Memory B cell (primary cell): ENCODE measurements at regions not wholly inside any gene's neighbourhood (a gene's known extent, or its start where the extent isn't known, plus 50 kb on each side); places are given as distances from the start of the nearest gene placed in this dataset.
A peak's percentile ranks its signal among the peaks of the same experiment; 100 is the strongest.

Experiments
- ATAC-seq: fragments of 150-1000 bp; cut with Tn5 transposase; 2 replicates; pipeline ENCODE4 v1.10.0; 2021; ENCODE audit warnings: low read depth, mild to moderate bottlenecking, moderate library complexity
- DNase-seq, 2 donors: peaks; one replicate each; pipeline ENCODE4 v3.0.0; 2022; ENCODE audit warnings: low spot score in 2 of 2
- H3K27ac Mint-ChIP-seq: one replicate; pipeline ENCODE4 v1.8.0; 2022; ENCODE audit warnings: mild to moderate bottlenecking, moderate library complexity, mixed read lengths
- H3K27me3 Mint-ChIP-seq: one replicate; pipeline ENCODE4 v1.8.0; 2022; ENCODE audit warnings: mixed read lengths
- H3K36me3 Mint-ChIP-seq: one replicate; pipeline ENCODE4 v1.8.0; 2022; ENCODE audit warnings: mild to moderate bottlenecking, mixed read lengths
- H3K4me1 Mint-ChIP-seq: one replicate; pipeline ENCODE4 v1.8.0; 2022; ENCODE audit warnings: mixed read lengths
- H3K4me3 Mint-ChIP-seq: one replicate; pipeline ENCODE4 v1.8.0; 2022; ENCODE audit warnings: mild to moderate bottlenecking, moderate library complexity, mixed read lengths
- H3K9me3 Mint-ChIP-seq: one replicate; pipeline ENCODE4 v1.8.0; 2022; ENCODE audit warnings: mixed read lengths

GRCh38 chr1:207971331-207972219 lies 60.6 kb upstream of the CD34 start:
- no peak overlapping the region for H3K4me3 Mint-ChIP-seq
- H3K27me3 Mint-ChIP-seq = peaks cover 9% of the 10 kb centered on the region
- H3K9me3 Mint-ChIP-seq = no peaks in the 10 kb centered on the region
- no peaks in the 10 kb centered on the region for H3K36me3 Mint-ChIP-seq
- DNase-seq = no peak
- H3K4me1 Mint-ChIP-seq = no peaks in the 10 kb centered on the region
- no peak overlapping the region for H3K27ac Mint-ChIP-seq
- ATAC-seq = no peak

DNA sequence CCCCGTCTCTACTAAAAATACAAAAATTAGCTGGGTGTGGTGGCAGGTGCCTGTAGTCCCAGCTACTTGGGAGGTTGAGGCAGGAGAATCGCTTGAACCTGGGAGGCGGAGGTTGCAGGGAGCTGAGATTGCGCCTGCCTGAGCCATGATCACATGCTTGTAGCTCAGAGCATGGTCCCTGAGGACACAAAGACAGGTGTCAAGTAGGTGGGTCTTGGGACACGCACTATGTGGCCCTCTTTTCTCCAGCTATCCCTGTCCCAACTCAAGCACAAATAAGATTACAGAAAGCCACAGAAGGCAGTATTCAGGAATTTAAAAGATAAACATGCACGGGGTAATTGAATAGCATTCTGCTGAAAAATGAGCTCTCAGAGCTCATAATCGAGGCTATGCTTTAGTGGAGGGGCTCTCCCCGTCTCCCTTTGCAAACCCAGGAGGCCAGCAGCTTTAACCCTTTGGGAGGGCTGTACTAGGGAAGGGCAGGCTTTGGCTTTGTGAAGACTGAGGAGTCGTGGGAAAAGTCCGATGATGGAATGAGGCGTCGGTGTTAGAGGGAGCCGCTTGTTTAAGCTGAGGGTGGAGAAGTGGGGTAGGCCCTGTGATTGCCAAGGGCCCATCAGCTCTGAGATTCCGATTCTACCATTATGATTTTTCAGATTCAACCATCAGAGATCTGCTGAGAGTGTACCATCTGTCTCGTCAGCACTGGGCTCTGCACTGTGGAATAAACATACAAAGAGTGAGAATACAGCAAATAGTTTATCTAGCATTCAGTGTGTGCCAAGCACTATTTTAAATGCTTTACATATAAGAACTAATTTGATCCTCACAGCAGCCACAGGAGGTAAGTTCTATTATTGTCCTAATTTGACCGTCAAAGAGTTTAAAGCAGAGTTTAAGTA lies 59.7 kb upstream of the CD34 start:
- no peak overlapping the region for H3K4me3 Mint-ChIP-seq

DNA sequence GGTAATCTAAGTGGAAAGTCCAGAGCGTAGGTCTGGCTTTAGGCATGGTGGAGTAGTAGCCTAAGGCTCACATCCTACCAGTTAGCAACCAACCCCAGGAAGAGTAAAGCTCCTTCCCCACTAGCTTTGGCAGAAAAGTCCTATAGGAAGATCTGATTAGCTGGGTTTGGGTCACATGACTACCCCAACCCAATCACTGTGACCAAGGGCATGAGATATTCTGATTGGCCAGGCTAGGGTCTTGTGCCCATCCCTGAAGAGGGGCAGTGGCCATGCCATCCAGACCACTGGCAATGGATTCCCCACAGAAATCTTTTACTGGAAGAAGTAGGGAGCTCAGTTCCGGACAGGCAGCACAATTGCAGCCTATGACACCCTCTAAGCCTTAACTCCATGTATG lies 58.6 kb upstream of the CD34 start:
- DNase-seq = no peak
- Mint-ChIP-seq H3K4me1 (no peaks in the 10 kb centered on the region), H3K36me3 (no peaks in the 10 kb centered on the region), H3K27me3 (peaks cover 11% of the 10 kb centered on the region), H3K9me3 (no peaks in the 10 kb centered on the region), H3K4me3 (no peak overlapping the region), H3K27ac (no peak overlapping the region)
- no peak for ATAC-seq

More for the DNA sequence above, 59.7 kb upstream of the CD34 start:
- H3K9me3 Mint-ChIP-seq = no peaks in the 10 kb centered on the region
- H3K27ac Mint-ChIP-seq = no peak overlapping the region
- DNase-seq (no peak), ATAC-seq (no peak)
- H3K4me1 Mint-ChIP-seq = no peaks in the 10 kb centered on the region
- H3K36me3 Mint-ChIP-seq = no peaks in the 10 kb centered on the region
- peaks cover 11% of the 10 kb centered on the region for H3K27me3 Mint-ChIP-seq

- DNase-seq (no peak), ATAC-seq (no peak)
- Mint-ChIP-seq H3K4me3 (no peak overlapping the region), H3K4me1 (peaks cover 2% of the 10 kb centered on the region), H3K27me3 (peaks cover 11% of the 10 kb centered on the region), H3K27ac (no peak overlapping the region), H3K36me3 (no peaks in the 10 kb centered on the region), H3K9me3 (no peaks in the 10 kb centered on the region)
Measured at GRCh38 chr1:207968521-207969009, 57.6 kb upstream of the CD34 start.

DNA sequence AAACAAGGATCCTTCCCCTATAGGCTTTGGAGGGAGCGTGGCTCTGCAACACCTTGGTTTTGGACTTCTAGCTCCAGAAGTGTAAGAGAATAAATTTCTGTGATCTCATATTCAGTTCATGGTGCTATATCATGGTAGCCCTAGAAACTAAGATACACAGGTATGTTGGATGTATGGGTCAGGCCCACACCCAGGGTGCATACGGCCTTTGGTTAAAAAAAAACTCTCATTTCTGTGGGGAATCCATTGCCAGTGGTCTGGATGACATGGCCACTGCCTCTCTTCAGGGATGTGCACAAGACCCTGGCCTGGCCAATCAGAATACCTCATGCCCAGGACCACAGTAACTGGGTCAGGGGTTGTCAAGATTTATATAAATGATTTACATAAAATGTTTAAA lies 56.8 kb upstream of the CD34 start:
- no peak overlapping the region for H3K4me3 Mint-ChIP-seq
- H3K27ac Mint-ChIP-seq = no peak overlapping the region
- H3K9me3 Mint-ChIP-seq = no peaks in the 10 kb centered on the region
- DNase-seq = no peak
- no peaks in the 10 kb centered on the region for H3K36me3 Mint-ChIP-seq
- H3K27me3 Mint-ChIP-seq = peaks cover 7% of the 10 kb centered on the region
- no peak for ATAC-seq
- H3K4me1 Mint-ChIP-seq = peaks cover 6% of the 10 kb centered on the region

DNA sequence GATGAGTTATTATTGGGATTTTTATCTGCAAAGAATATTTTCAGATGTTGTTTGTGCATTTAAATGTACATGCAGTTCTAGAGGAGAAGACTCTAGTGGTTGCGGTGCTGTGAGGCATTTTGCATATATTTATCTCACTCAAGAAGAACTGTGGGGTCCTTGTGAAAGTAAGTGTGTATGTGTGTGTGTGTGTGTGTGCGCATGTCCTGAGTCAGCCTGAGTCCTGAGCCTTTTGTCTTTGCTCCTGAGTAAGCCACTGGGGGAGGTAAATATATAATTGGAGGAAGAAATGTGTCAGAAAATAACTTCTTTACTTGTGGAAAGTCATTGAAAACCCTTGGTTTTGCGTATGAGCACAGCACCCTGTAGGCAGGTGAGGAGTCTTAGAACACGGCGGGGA lies 55.6 kb upstream of the CD34 start:
- Mint-ChIP-seq H3K4me1 (peaks cover 10% of the 10 kb centered on the region), H3K27me3 (peaks cover 4% of the 10 kb centered on the region), H3K4me3 (no peak overlapping the region), H3K36me3 (no peaks in the 10 kb centered on the region), H3K9me3 (no peaks in the 10 kb centered on the region), H3K27ac (no peak overlapping the region)
- ATAC-seq = no peak
- no peak for DNase-seq

- ATAC-seq = no peak
- Mint-ChIP-seq H3K27ac (no peak overlapping the region), H3K9me3 (no peaks in the 10 kb centered on the region), H3K4me1 (peaks cover 10% of the 10 kb centered on the region), H3K4me3 (no peak overlapping the region), H3K36me3 (no peaks in the 10 kb centered on the region), H3K27me3 (peaks cover 6% of the 10 kb centered on the region)
- no peak for DNase-seq
Measured at GRCh38 chr1:207965392-207966387, 54.8 kb upstream of the CD34 start.

- peaks cover 10% of the 10 kb centered on the region for H3K4me1 Mint-ChIP-seq
- H3K4me3 Mint-ChIP-seq = peak overlapping the region; percentile 47
- H3K36me3 Mint-ChIP-seq = no peaks in the 10 kb centered on the region
- no peak overlapping the region for H3K27ac Mint-ChIP-seq
- DNase-seq = no peak
- ATAC-seq = no peak
- H3K9me3 Mint-ChIP-seq = no peaks in the 10 kb centered on the region
- H3K27me3 Mint-ChIP-seq = peaks cover 6% of the 10 kb centered on the region
Measured at GRCh38 chr1:207964195-207964966, 53.5 kb upstream of the CD34 start.

GRCh38 chr1:207963427-207964194 lies 52.7 kb upstream of the CD34 start:
- Mint-ChIP-seq H3K27ac (no peak overlapping the region), H3K4me3 (peak overlapping the region; percentile 85), H3K27me3 (peaks cover 6% of the 10 kb centered on the region), H3K36me3 (no peaks in the 10 kb centered on the region), H3K4me1 (peaks cover 10% of the 10 kb centered on the region), H3K9me3 (no peaks in the 10 kb centered on the region)
- DNase-seq (peak; percentile 81 to 93), ATAC-seq (peak; percentile 84)

DNA sequence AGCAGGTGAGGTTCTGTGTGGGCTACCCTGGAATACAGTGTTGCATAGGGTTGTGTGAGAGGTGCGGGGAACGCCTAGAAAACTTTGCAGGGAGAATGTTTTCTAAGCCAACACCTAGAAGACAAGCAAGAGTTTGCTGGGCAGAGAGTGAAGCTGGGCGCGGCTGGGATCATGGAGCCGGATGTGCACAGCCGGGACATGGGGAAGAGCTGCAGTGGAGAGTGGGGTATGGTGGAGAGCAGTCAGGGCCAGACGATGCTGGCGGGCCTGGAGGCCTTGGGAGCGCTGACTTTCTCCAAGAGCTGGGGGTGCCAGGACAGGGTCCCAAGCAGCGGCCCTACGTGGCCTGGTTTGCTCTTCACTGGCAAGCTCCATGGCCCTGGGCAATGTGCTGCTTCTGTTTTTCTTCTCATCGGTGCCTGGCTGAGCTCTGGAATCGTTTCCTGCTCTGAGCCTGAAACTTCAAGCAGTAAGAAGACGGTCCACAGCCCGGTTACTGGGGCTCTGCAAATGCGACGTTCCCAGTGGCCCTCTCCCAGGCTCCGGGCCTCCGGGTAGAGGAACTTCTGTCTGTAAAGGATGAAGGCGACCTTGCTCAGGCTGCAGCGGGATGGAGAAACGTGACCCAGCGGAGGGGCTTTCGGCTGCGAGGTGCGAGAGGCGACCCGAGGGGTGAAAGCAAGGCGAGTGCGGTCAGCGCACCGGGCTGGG lies 51.9 kb upstream of the CD34 start:
- Mint-ChIP-seq H3K9me3 (no peaks in the 10 kb centered on the region), H3K27ac (no peak overlapping the region), H3K4me3 (peak overlapping the region; percentile 85), H3K36me3 (no peaks in the 10 kb centered on the region), H3K4me1 (peaks cover 10% of the 10 kb centered on the region), H3K27me3 (peaks cover 6% of the 10 kb centered on the region)
- no peak for DNase-seq
- ATAC-seq = peak; percentile 21
